ENCODE measurements at regions not wholly inside any gene's neighbourhood (a gene's known extent, or its start where the extent isn't known, plus 50 kb on each side); places are given as distances from the start of the nearest gene placed in this dataset.

- H3K4me3 ChIP-seq (ENCODE audit: control insufficient read depth in 1 of 2, extremely low read depth in 1 of 2, low read length in 1 of 2) = no peak overlapping the region
- no peaks in the 10 kb centered on the region for H3K4me1 ChIP-seq (ENCODE audit: control insufficient read depth in 1 of 2, extremely low read depth in 1 of 2, insufficient read depth in 2 of 2, low read length in 2 of 2)
- no peaks in the 10 kb centered on the region for H3K36me3 ChIP-seq (ENCODE audit: control insufficient read depth in 2 of 2, extremely low read depth in 1 of 2, insufficient read depth in 1 of 2, low read length in 1 of 2)
- ChIA-PET POLR2A (no interaction called here), CTCF (no interaction called here)
- H3K27ac Mint-ChIP-seq = no peak overlapping the region
- no peaks in the 10 kb centered on the region for H3K27me3 ChIP-seq (replicated peaks in 1 of 2; ENCODE audit: control insufficient read depth in 2 of 2, extremely low read depth in 1 of 2, insufficient read depth in 2 of 2, low read length in 1 of 2)
- ATAC-seq (replicated peaks in 1 of 4) (no peak), DNase-seq (no peak)
- no peaks in the 10 kb centered on the region for H3K27me3 Mint-ChIP-seq
- no peak overlapping the region for H3K4me3 Mint-ChIP-seq
- H3K9me3 Mint-ChIP-seq = peaks cover 3 to 15% (median 7%) of the 10 kb centered on the region in 3 donors
- no peaks in the 10 kb centered on the region for H3K36me3 Mint-ChIP-seq
- no peaks in the 10 kb centered on the region for H3K9me3 ChIP-seq
- WGBS (ENCODE audit: insufficient coverage) = 57% methylated on average over 2 of the region's 4 CpGs
- H3K27ac ChIP-seq (ENCODE audit: low read length) = no peak overlapping the region
- H3K4me1 Mint-ChIP-seq = no peaks in the 10 kb centered on the region
Observed at GRCh38 chr4:67038228-67038566, 507.1 kb downstream of the CENPC start.

DNA sequence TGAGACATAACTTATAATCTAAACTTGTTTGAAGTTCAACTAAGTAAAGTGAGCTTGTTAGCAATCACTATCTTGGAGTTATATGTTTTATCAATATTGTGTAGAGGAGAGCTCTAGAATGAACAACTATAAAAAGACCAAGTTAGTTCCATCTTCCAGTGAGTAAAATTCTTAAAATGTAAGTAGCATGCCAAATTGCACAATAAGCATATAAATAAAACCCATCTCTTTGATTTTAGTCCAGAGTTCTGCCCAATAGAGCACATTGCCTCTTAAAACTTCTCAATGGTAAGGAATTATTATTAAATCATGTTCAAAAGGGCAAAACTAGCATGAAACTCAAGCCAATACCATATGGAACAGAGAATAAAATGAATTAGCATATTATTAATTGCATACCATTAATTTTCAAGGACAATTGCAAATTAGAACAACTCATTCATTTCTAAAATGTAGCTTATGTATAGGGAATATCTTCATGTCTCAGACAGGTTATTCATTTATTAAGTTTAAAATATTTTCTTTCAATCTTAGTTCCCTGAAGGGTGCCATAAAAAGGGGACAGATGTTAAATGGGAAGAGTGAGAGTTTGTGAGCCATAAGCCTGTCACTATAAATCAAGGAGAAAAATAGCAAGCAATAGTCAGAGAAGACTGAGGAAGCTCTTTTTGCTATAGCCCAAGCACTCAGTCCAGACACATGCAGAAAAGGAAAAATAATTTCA is 507.6 kb downstream of the CENPC start:
- Histone ChIP-seq H3K4me1 (ENCODE audit: control insufficient read depth in 1 of 2, extremely low read depth in 1 of 2, insufficient read depth in 2 of 2, low read length in 2 of 2) (no peaks in the 10 kb centered on the region), H3K27me3 (replicated peaks in 1 of 2; ENCODE audit: control insufficient read depth in 2 of 2, extremely low read depth in 1 of 2, insufficient read depth in 2 of 2, low read length in 1 of 2) (no peaks in the 10 kb centered on the region), H3K9me3 (no peaks in the 10 kb centered on the region), H3K4me3 (ENCODE audit: control insufficient read depth in 1 of 2, extremely low read depth in 1 of 2, low read length in 1 of 2) (no peak overlapping the region), H3K27ac (ENCODE audit: low read length) (no peak overlapping the region), H3K36me3 (ENCODE audit: control insufficient read depth in 2 of 2, extremely low read depth in 1 of 2, insufficient read depth in 1 of 2, low read length in 1 of 2) (no peaks in the 10 kb centered on the region)
- peaks cover 3 to 13% (median 7%) of the 10 kb centered on the region in 3 donors for H3K9me3 Mint-ChIP-seq
- no peaks in the 10 kb centered on the region for H3K4me1 Mint-ChIP-seq
- ChIA-PET CTCF (no interaction called here), POLR2A (no interaction called here)
- ATAC-seq (replicated peaks in 1 of 4) = no peak
- no peaks in the 10 kb centered on the region for H3K36me3 Mint-ChIP-seq
- DNase-seq = no peak
- no peak overlapping the region for H3K4me3 Mint-ChIP-seq
- H3K27ac Mint-ChIP-seq = no peak overlapping the region
- no peaks in the 10 kb centered on the region for H3K27me3 Mint-ChIP-seq

DNA sequence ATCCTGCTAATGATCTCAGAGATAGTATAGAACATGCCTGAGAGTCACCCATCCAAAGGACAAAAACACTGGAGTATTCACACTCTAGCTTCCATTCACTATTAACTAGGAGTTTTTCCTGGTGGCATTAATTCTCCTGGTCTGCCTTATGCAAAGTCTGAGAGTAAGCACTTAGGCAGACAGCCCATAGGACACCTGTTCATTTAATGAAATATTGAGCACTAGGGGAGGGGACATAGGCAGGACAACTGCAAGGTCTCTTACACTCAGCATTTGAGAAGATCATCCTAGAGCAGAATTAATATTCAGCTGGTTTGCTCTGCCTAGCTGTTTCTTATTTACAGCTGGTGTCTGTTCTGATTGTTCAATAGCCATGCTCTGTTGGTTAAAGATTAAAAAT is 508.5 kb downstream of the CENPC start:
- Mint-ChIP-seq H3K4me3 (no peak overlapping the region), H3K27ac (no peak overlapping the region), H3K9me3 (peaks cover 3 to 13% (median 7%) of the 10 kb centered on the region in 3 donors), H3K36me3 (no peaks in the 10 kb centered on the region), H3K27me3 (no peaks in the 10 kb centered on the region), H3K4me1 (no peaks in the 10 kb centered on the region)
- Histone ChIP-seq H3K4me1 (ENCODE audit: control insufficient read depth in 1 of 2, extremely low read depth in 1 of 2, insufficient read depth in 2 of 2, low read length in 2 of 2) (no peaks in the 10 kb centered on the region), H3K27ac (ENCODE audit: low read length) (no peak overlapping the region), H3K4me3 (ENCODE audit: control insufficient read depth in 1 of 2, extremely low read depth in 1 of 2, low read length in 1 of 2) (no peak overlapping the region), H3K27me3 (replicated peaks in 1 of 2; ENCODE audit: control insufficient read depth in 2 of 2, extremely low read depth in 1 of 2, insufficient read depth in 2 of 2, low read length in 1 of 2) (no peaks in the 10 kb centered on the region), H3K9me3 (no peaks in the 10 kb centered on the region), H3K36me3 (ENCODE audit: control insufficient read depth in 2 of 2, extremely low read depth in 1 of 2, insufficient read depth in 1 of 2, low read length in 1 of 2) (no peaks in the 10 kb centered on the region)
- POLR2A ChIA-PET = no interaction called here
- CTCF ChIA-PET = no interaction called here
- ATAC-seq (replicated peaks in 1 of 4) = no peak
- no peak for DNase-seq

DNA sequence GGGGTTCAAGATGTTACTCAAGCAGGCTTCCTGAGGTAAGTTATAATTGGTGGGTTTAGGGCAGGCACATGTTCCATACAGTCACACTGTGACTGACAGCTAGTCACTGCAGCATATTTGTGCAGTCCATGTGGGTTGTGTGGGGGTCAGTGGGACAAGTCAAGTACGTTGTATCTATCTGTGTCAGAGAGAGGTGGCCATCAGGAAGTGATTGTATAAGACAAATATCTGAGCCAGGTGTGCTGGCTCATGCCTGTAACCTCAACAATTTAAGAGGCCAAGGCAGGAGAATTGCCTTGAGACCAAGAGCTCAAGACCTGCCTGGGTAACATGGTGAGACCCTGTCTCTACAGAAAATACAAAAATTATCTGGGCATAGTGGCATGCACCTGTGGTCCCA is 509.3 kb downstream of the CENPC start:
- H3K9me3 ChIP-seq = no peaks in the 10 kb centered on the region
- no peaks in the 10 kb centered on the region for H3K36me3 Mint-ChIP-seq
- no peak for DNase-seq
- H3K27me3 ChIP-seq (replicated peaks in 1 of 2; ENCODE audit: control insufficient read depth in 2 of 2, extremely low read depth in 1 of 2, insufficient read depth in 2 of 2, low read length in 1 of 2) = no peaks in the 10 kb centered on the region
- no peaks in the 10 kb centered on the region for H3K36me3 ChIP-seq (ENCODE audit: control insufficient read depth in 2 of 2, extremely low read depth in 1 of 2, insufficient read depth in 1 of 2, low read length in 1 of 2)
- WGBS (ENCODE audit: insufficient coverage) = 67% methylated on average over 1 of the region's 1 CpG
- no peaks in the 10 kb centered on the region for H3K4me1 Mint-ChIP-seq
- no peak overlapping the region for H3K4me3 ChIP-seq (ENCODE audit: control insufficient read depth in 1 of 2, extremely low read depth in 1 of 2, low read length in 1 of 2)
- no peak overlapping the region for H3K27ac ChIP-seq (ENCODE audit: low read length)
- H3K4me1 ChIP-seq (ENCODE audit: control insufficient read depth in 1 of 2, extremely low read depth in 1 of 2, insufficient read depth in 2 of 2, low read length in 2 of 2) = no peaks in the 10 kb centered on the region
- no peaks in the 10 kb centered on the region for H3K27me3 Mint-ChIP-seq
- POLR2A ChIA-PET = no interaction called here
- H3K4me3 Mint-ChIP-seq = no peak overlapping the region
- H3K27ac Mint-ChIP-seq = no peak overlapping the region
- H3K9me3 Mint-ChIP-seq = peaks cover 3 to 13% (median 7%) of the 10 kb centered on the region in 3 donors
- CTCF ChIA-PET = no interaction called here
- ATAC-seq (replicated peaks in 1 of 4) = no peak

DNA sequence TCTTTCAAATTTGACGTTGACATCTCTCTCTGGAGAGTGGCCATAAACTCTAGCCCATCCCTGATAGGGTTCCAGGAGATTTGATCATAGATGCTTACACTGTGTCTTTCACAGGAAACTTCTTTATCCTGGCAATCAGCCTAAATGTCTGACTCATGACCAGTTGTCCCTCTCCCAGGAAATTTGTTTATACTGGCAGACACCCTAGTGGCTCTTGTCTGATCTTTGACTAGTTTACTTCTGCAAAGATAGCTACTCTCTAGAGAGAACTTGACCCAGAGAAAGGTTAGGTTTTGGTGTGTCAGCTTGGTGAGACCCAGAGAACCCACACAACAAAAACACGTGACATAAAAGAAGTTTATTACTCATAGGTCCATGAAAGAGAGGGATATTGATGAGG is 509.8 kb downstream of the CENPC start:
- Histone ChIP-seq H3K27ac (ENCODE audit: low read length) (no peak overlapping the region), H3K4me1 (ENCODE audit: control insufficient read depth in 1 of 2, extremely low read depth in 1 of 2, insufficient read depth in 2 of 2, low read length in 2 of 2) (no peaks in the 10 kb centered on the region), H3K27me3 (replicated peaks in 1 of 2; ENCODE audit: control insufficient read depth in 2 of 2, extremely low read depth in 1 of 2, insufficient read depth in 2 of 2, low read length in 1 of 2) (no peaks in the 10 kb centered on the region), H3K4me3 (ENCODE audit: control insufficient read depth in 1 of 2, extremely low read depth in 1 of 2, low read length in 1 of 2) (no peak overlapping the region), H3K9me3 (no peaks in the 10 kb centered on the region), H3K36me3 (ENCODE audit: control insufficient read depth in 2 of 2, extremely low read depth in 1 of 2, insufficient read depth in 1 of 2, low read length in 1 of 2) (no peaks in the 10 kb centered on the region)
- Mint-ChIP-seq H3K4me1 (no peaks in the 10 kb centered on the region), H3K4me3 (no peak overlapping the region), H3K27ac (no peak overlapping the region), H3K36me3 (no peaks in the 10 kb centered on the region), H3K27me3 (no peaks in the 10 kb centered on the region), H3K9me3 (peaks cover 3 to 13% (median 7%) of the 10 kb centered on the region in 3 donors)
- WGBS (ENCODE audit: insufficient coverage) = 40% methylated on average over 1 of the region's 2 CpGs
- POLR2A ChIA-PET = no interaction called here
- ATAC-seq (replicated peaks in 1 of 4) (no peak), DNase-seq (no peak)
- CTCF ChIA-PET = no interaction called here

GRCh38 chr4:67030636-67031035 is 514.7 kb downstream of the CENPC start:
- ATAC-seq (replicated peaks in 1 of 4) = no peak
- H3K36me3 Mint-ChIP-seq = no peaks in the 10 kb centered on the region
- Histone ChIP-seq H3K27ac (ENCODE audit: low read length) (no peak overlapping the region), H3K27me3 (replicated peaks in 1 of 2; ENCODE audit: control insufficient read depth in 2 of 2, extremely low read depth in 1 of 2, insufficient read depth in 2 of 2, low read length in 1 of 2) (no peaks in the 10 kb centered on the region), H3K4me3 (ENCODE audit: control insufficient read depth in 1 of 2, extremely low read depth in 1 of 2, low read length in 1 of 2) (no peak overlapping the region), H3K36me3 (ENCODE audit: control insufficient read depth in 2 of 2, extremely low read depth in 1 of 2, insufficient read depth in 1 of 2, low read length in 1 of 2) (no peaks in the 10 kb centered on the region), H3K4me1 (ENCODE audit: control insufficient read depth in 1 of 2, extremely low read depth in 1 of 2, insufficient read depth in 2 of 2, low read length in 2 of 2) (no peaks in the 10 kb centered on the region), H3K9me3 (no peaks in the 10 kb centered on the region)
- ChIA-PET CTCF (no interaction called here), POLR2A (no interaction called here)
- no peaks in the 10 kb centered on the region for H3K4me1 Mint-ChIP-seq
- DNase-seq = no peak
- H3K9me3 Mint-ChIP-seq = peaks cover 2 to 6% (median 2%) of the 10 kb centered on the region in 3 donors
- no peak overlapping the region for H3K4me3 Mint-ChIP-seq
- no peak overlapping the region for H3K27ac Mint-ChIP-seq
- H3K27me3 Mint-ChIP-seq = no peaks in the 10 kb centered on the region

- Histone ChIP-seq H3K36me3 (ENCODE audit: control insufficient read depth in 2 of 2, extremely low read depth in 1 of 2, insufficient read depth in 1 of 2, low read length in 1 of 2) (no peaks in the 10 kb centered on the region), H3K4me1 (ENCODE audit: control insufficient read depth in 1 of 2, extremely low read depth in 1 of 2, insufficient read depth in 2 of 2, low read length in 2 of 2) (no peaks in the 10 kb centered on the region), H3K27me3 (replicated peaks in 1 of 2; ENCODE audit: control insufficient read depth in 2 of 2, extremely low read depth in 1 of 2, insufficient read depth in 2 of 2, low read length in 1 of 2) (no peaks in the 10 kb centered on the region), H3K4me3 (ENCODE audit: control insufficient read depth in 1 of 2, extremely low read depth in 1 of 2, low read length in 1 of 2) (no peak overlapping the region), H3K27ac (ENCODE audit: low read length) (no peak overlapping the region), H3K9me3 (no peaks in the 10 kb centered on the region)
- no peak for ATAC-seq (replicated peaks in 1 of 4)
- Mint-ChIP-seq H3K36me3 (no peaks in the 10 kb centered on the region), H3K27me3 (no peaks in the 10 kb centered on the region), H3K9me3 (peaks cover 5 to 22% (median 15%) of the 10 kb centered on the region in 3 donors), H3K4me1 (no peaks in the 10 kb centered on the region), H3K4me3 (no peak overlapping the region), H3K27ac (no peak overlapping the region)
- ChIA-PET POLR2A (no interaction called here), CTCF (no interaction called here)
- DNase-seq = no peak
- WGBS (ENCODE audit: insufficient coverage) = no CpG with 5 or more reads among the region's 1 CpG
Observed at GRCh38 chr4:67020438-67020797, 524.9 kb downstream of the CENPC start.
